ENCODE measurements at regions not wholly inside any gene's neighbourhood (a gene's known extent, or its start where the extent isn't known, plus 50 kb on each side); places are given as distances from the start of the nearest gene placed in this dataset.

- TF ChIP-seq ZNF18 (tag by site-specific recombination; IDR thresholded peaks at IDR 0.05) (no peak), ZNF335 (tag by site-specific recombination; conservative IDR thresholded peaks at IDR 0.05) (no peak), IKZF3 (tag by site-specific recombination; IDR thresholded peaks at IDR 0.05) (no peak), ZNF571 (tag by site-specific recombination; IDR thresholded peaks at IDR 0.05) (no peak), ZNF146 (tag by site-specific recombination; IDR thresholded peaks at IDR 0.05) (no peak), PRDM1 (tag by site-specific recombination; IDR thresholded peaks at IDR 0.05) (no peak), GLI4 (tag by site-specific recombination; IDR thresholded peaks at IDR 0.05) (no peak), ZNF785 (tag by site-specific recombination; IDR thresholded peaks at IDR 0.05) (no peak)
Observed at GRCh38 chr1:238177960-238178645, 287.4 kb upstream of the ZP4 start (continued).

- CTCF ChIA-PET: no interaction called here
- no peaks in the 10 kb centered on the region for H3K9me3 ChIP-seq (ENCODE audit: control insufficient read depth, insufficient read depth, low read depth, low read length)
- no peaks in the 10 kb centered on the region for H3K4me1 ChIP-seq (ENCODE audit: control insufficient read depth, insufficient read depth, low read length)
- POLR2A ChIA-PET: no interaction called here
- TF ChIP-seq ZNF785 (tag by site-specific recombination; IDR thresholded peaks at IDR 0.05): no peak
- TF ChIP-seq ZNF426 (tag by site-specific recombination; IDR thresholded peaks at IDR 0.05): no peak
- TF ChIP-seq ZBTB48 (tag by site-specific recombination; IDR thresholded peaks at IDR 0.05): no peak
- TF ChIP-seq ZNF26 (tag by site-specific recombination; IDR thresholded peaks at IDR 0.05): no peak
- TF ChIP-seq ZEB2 (tag by site-specific recombination; IDR thresholded peaks at IDR 0.05): no peak
- no peak for TF ChIP-seq SP7 (tag by site-specific recombination; IDR thresholded peaks at IDR 0.05)
- TF ChIP-seq ZNF621 (tag by site-specific recombination; IDR thresholded peaks at IDR 0.05): no peak
- TF ChIP-seq ZNF274 (IDR thresholded peaks at IDR 0.05; ENCODE audit: low read length): no peak
- TF ChIP-seq ZNF274 (tag by site-specific recombination; IDR thresholded peaks at IDR 0.05; ENCODE audit: borderline replicate concordance): no peak
- TF ChIP-seq ZNF530 (tag by site-specific recombination; IDR thresholded peaks at IDR 0.05; ENCODE audit: low read depth): no peak
- TF ChIP-seq ZNF791 (tag by site-specific recombination; IDR thresholded peaks at IDR 0.05): no peak
- H3K27ac ChIP-seq (ENCODE audit: extremely low read depth, low read depth, low read length): no peak overlapping the region
- H3K4me3 ChIP-seq (ENCODE audit: low read depth, low read length): no peak overlapping the region
- H3K36me3 ChIP-seq (ENCODE audit: control insufficient read depth in 2 of 2, insufficient read depth in 1 of 2, low read length in 2 of 2): no peaks in the 10 kb centered on the region
Observed at GRCh38 chr1:238177351-238177750, 286.6 kb upstream of the ZP4 start.

- CTCF ChIA-PET: interaction anchor here (0.6 kb wide), 1 partner anchor 9 kb away, joined by 3 read pairs; no protein-coding TSS in a partner anchor
- no peaks in the 10 kb centered on the region for H3K9me3 ChIP-seq (ENCODE audit: control insufficient read depth, insufficient read depth, low read depth, low read length)
- no peaks in the 10 kb centered on the region for H3K36me3 ChIP-seq (ENCODE audit: control insufficient read depth in 2 of 2, insufficient read depth in 1 of 2, low read length in 2 of 2)
- POLR2A ChIA-PET: no interaction called here
- no peak overlapping the region for H3K4me3 ChIP-seq (ENCODE audit: low read depth, low read length)
- H3K4me1 ChIP-seq (ENCODE audit: control insufficient read depth, insufficient read depth, low read length): no peaks in the 10 kb centered on the region
- TF ChIP-seq ATF2 (tag by site-specific recombination; IDR thresholded peaks at IDR 0.05; ENCODE audit: low read depth): no peak
- no peak for TF ChIP-seq ZBTB8A (tag by site-specific recombination; IDR thresholded peaks at IDR 0.05)
- TF ChIP-seq ZNF830 (tag by site-specific recombination; IDR thresholded peaks at IDR 0.05; ENCODE audit: low read depth): no peak
- TF ChIP-seq ZNF214 (tag by site-specific recombination; IDR thresholded peaks at IDR 0.05; ENCODE audit: borderline replicate concordance): no peak
- no peak for TF ChIP-seq ZNF544 (tag by site-specific recombination; IDR thresholded peaks at IDR 0.05)
- no peak for TF ChIP-seq ZNF18 (tag by site-specific recombination; IDR thresholded peaks at IDR 0.05)
- no peak for TF ChIP-seq ZNF146 (tag by site-specific recombination; IDR thresholded peaks at IDR 0.05)
- TF ChIP-seq ZNF138 (tag by site-specific recombination; IDR thresholded peaks at IDR 0.05; ENCODE audit: borderline replicate concordance): no peak
- no peak for TF ChIP-seq OVOL3 (tag by site-specific recombination; IDR thresholded peaks at IDR 0.05)
- no peak for TF ChIP-seq ZNF692 (tag by site-specific recombination; IDR thresholded peaks at IDR 0.05)
- no peak for TF ChIP-seq ZNF580 (tag by site-specific recombination; IDR thresholded peaks at IDR 0.05)
- no peak overlapping the region for H3K27ac ChIP-seq (ENCODE audit: extremely low read depth, low read depth, low read length)
Observed at GRCh38 chr1:238176441-238176840, 285.7 kb upstream of the ZP4 start.
